Tibial nerve (tissue), 3 donors: ENCODE measurements at regions not wholly inside any gene's neighbourhood (a gene's known extent, or its start where the extent isn't known, plus 50 kb on each side); places are given as distances from the start of the nearest gene placed in this dataset.

ENCODE experiments used
- POLR2A ChIP-seq, 2 donors: fragments of 450-650 bp; IDR thresholded peaks; one replicate each; pipeline ENCODE4 v1.6.1; 2017; ENCODE audit warnings: antibody characterized with exemption in 2 of 2, mild to moderate bottlenecking in 2 of 2, moderate library complexity in 2 of 2
- TF ChIP-seq, protein P1 (sequence below), 5 experiments: fragments of 200-600 bp in 3 of 5; fragments of 450-650 bp in 2 of 5; sonication (generic) in 3 of 5; IDR thresholded peaks; one replicate each; pipeline ENCODE4 v1.5.1; 2016 to 2019; ENCODE audit warnings: antibody characterized with exemption in 5 of 5, mild to moderate bottlenecking in 3 of 5, moderate library complexity in 2 of 5

GRCh38 chr1:187516874-187517273 is 688.1 kb downstream of the PLA2G4A start:
- TF ChIP-seq, protein P1, sequence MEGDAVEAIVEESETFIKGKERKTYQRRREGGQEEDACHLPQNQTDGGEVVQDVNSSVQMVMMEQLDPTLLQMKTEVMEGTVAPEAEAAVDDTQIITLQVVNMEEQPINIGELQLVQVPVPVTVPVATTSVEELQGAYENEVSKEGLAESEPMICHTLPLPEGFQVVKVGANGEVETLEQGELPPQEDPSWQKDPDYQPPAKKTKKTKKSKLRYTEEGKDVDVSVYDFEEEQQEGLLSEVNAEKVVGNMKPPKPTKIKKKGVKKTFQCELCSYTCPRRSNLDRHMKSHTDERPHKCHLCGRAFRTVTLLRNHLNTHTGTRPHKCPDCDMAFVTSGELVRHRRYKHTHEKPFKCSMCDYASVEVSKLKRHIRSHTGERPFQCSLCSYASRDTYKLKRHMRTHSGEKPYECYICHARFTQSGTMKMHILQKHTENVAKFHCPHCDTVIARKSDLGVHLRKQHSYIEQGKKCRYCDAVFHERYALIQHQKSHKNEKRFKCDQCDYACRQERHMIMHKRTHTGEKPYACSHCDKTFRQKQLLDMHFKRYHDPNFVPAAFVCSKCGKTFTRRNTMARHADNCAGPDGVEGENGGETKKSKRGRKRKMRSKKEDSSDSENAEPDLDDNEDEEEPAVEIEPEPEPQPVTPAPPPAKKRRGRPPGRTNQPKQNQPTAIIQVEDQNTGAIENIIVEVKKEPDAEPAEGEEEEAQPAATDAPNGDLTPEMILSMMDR (IDR thresholded peaks at IDR 0.05) = no peak
- TF ChIP-seq POLR2A (IDR thresholded peaks at IDR 0.05) = no peak
